CD4-positive, alpha-beta memory T cell (primary cell): ENCODE measurements at regions not wholly inside any gene's neighbourhood (a gene's known extent, or its start where the extent isn't known, plus 50 kb on each side); places are given as distances from the start of the nearest gene placed in this dataset.

Experiments
- CTCF ChIA-PET: fragments of 350-600 bp; sonication (Branson Sonifier 250); formaldehyde crosslinking; loops from one replicate; lab custom pipeline; 2021; ENCODE audit warnings: inconsistent platforms; ENCODE audit not compliant: partially characterized antibody; lab: Charles Lee
- POLR2A ChIA-PET: fragments of 350-600 bp; sonication (Branson Sonifier 250); formaldehyde crosslinking; loops from one replicate; lab custom pipeline; 2021; ENCODE audit not compliant: partially characterized antibody; lab: Charles Lee
- DNase-seq, 5 donors: peaks; one replicate each; pipeline versions ENCODE4 v3.0.0 to v3.0.0-alpha.2; 2020 to 2022; ENCODE audit warnings: mixed read lengths in 1 of 5
- H3K27ac ChIP-seq: one replicate; pipeline ENCODE4 v1.7.0; 2013; ENCODE audit warnings: low read depth, low read length
- H3K27me3 ChIP-seq: 2 replicates; pipeline ENCODE4 v1.7.0; 2013; ENCODE audit warnings: mild to moderate bottlenecking, low read length, moderate library complexity; ENCODE audit not compliant: insufficient read depth
- H3K36me3 ChIP-seq: 2 replicates; pipeline ENCODE4 v1.7.0; 2013; ENCODE audit warnings: mild to moderate bottlenecking, low read length, moderate library complexity; ENCODE audit not compliant: insufficient read depth
- H3K4me1 ChIP-seq: 2 replicates; pipeline ENCODE4 v1.7.0; 2013; ENCODE audit warnings: mild to moderate bottlenecking, low read length, moderate library complexity; ENCODE audit not compliant: insufficient read depth
- H3K4me3 ChIP-seq, 2 donors: one replicate each; pipeline ENCODE4 v1.7.0; 2013; ENCODE audit warnings: low read length in 2 of 2, mild to moderate bottlenecking in 1 of 2
- H3K9me3 ChIP-seq, 2 donors: one replicate each; pipeline ENCODE4 v1.7.0; 2013; ENCODE audit warnings: low read length in 2 of 2, control low read depth in 1 of 2; ENCODE audit not compliant: control insufficient read depth in 1 of 2
- H3K27ac Mint-ChIP-seq, 7 donors: one replicate each; pipeline ENCODE4 v1.8.0; 2020 to 2021; ENCODE audit warnings: mixed read lengths in 7 of 7, mild to moderate bottlenecking in 6 of 7, inconsistent platforms in 3 of 7, moderate library complexity in 3 of 7
- H3K27me3 Mint-ChIP-seq, 2 donors: one replicate each; pipeline ENCODE4 v1.8.0; 2020 to 2021; ENCODE audit warnings: mixed read lengths in 2 of 2
- H3K36me3 Mint-ChIP-seq, 2 donors: one replicate each; pipeline ENCODE4 v1.8.0; 2020 to 2021; ENCODE audit warnings: mixed read lengths in 2 of 2, inconsistent platforms in 1 of 2, mild to moderate bottlenecking in 1 of 2
- H3K4me1 Mint-ChIP-seq, 4 donors: one replicate each; pipeline ENCODE4 v1.8.0; 2020 to 2021; ENCODE audit warnings: mixed read lengths in 4 of 4, mild to moderate bottlenecking in 1 of 4
- H3K4me3 Mint-ChIP-seq, 8 donors: one replicate each; pipeline ENCODE4 v1.8.0; 2020 to 2021; ENCODE audit warnings: mixed read lengths in 8 of 8, mild to moderate bottlenecking in 7 of 8, moderate library complexity in 6 of 8, inconsistent platforms in 3 of 8
- H3K9me3 Mint-ChIP-seq, 8 donors: one replicate each; pipeline ENCODE4 v1.8.0; 2020 to 2021; ENCODE audit warnings: mixed read lengths in 8 of 8, mild to moderate bottlenecking in 5 of 8, inconsistent platforms in 3 of 8, moderate library complexity in 1 of 8
- intact Hi-C: fragments of 100-400 bp; cut with micrococcal nuclease; formaldehyde crosslinking; loops from one replicate; pipeline ENCODE4 v1.15.1; 2023

DNA sequence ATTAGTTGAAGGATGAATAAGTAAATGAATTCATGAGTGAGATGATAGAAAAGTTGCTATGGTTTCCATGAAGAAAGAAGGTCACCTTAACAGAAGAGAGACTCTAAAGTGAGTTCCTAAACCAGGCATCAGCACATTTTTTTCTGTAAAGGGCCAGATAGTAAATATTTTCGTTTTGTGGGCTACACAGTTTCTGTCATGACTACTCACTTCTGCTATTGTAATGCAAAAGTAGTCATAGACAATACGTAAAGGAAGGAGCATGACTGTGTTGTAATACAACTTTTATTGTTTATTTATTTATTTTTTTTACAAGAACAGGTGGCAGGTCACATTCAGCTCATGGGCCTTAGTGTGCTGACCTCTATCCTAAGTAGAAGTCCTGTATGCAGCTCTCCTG, 426.1 kb upstream of the DYNLRB2 start:
- POLR2A ChIA-PET, result no interaction called here
- CTCF ChIA-PET, result interaction anchor here (0.6 kb wide), 1 partner anchor 105 kb away, joined by 3 read pairs; no protein-coding TSS in a partner anchor
- H3K9me3 Mint-ChIP-seq, result no peaks in the 10 kb centered on the region

DNA sequence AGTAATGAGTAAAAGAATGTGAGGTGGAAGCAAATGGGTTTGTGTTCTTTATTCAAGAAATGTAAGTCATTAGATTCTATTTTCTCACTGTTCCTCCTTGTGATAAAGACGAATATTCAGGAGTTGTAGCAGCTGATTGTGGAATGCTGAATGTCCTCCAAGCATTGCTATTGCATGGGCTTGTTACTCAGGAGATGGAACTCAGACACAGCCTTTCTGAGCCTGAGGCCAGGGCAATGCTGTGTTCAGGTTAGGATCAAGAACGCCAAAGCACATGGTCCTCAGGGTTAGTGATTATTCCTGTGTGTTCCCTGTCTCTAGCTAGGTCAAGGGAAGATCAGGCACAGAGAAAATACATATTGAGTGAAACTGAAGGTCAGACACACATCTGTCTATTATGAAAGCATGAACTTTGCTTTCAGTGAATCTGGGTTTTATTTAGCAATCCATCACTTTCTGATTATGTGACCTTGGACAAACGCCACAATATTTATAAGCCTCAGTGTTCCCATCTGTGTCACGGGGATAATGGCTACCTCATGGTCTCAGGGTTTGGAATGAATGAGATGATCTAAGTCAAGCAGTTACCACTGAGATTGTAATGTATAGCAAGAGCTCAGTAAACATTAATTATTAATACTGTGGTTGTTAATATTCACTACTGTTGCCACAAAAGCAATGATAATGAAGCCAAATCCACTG, 426.8 kb upstream of the DYNLRB2 start:
- no peak overlapping the region for H3K4me3 ChIP-seq
- Mint-ChIP-seq H3K4me3 (no peak overlapping the region), H3K9me3 (no peaks in the 10 kb centered on the region), H3K27me3 (peaks cover 1 to 6% of the 10 kb centered on the region in 2 donors), H3K4me1 (no peaks in the 10 kb centered on the region), H3K27ac (no peak overlapping the region), H3K36me3 (no peaks in the 10 kb centered on the region)
- CTCF ChIA-PET, result interaction anchor here (0.6 kb wide), 1 partner anchor 104 kb away, joined by 3 read pairs; no protein-coding TSS in a partner anchor
- H3K27ac ChIP-seq, result no peak overlapping the region
- H3K9me3 ChIP-seq, result no peaks in the 10 kb centered on the region
- no peaks in the 10 kb centered on the region for H3K27me3 ChIP-seq
- DNase-seq, result no peak
- POLR2A ChIA-PET, result no interaction called here
- H3K36me3 ChIP-seq, result no peaks in the 10 kb centered on the region
- no peaks in the 10 kb centered on the region for H3K4me1 ChIP-seq
- intact Hi-C loops, result no loop called here

More for the DNA sequence above, 426.1 kb upstream of the DYNLRB2 start:
- no peaks in the 10 kb centered on the region for H3K4me1 Mint-ChIP-seq
- no peaks in the 10 kb centered on the region for H3K36me3 ChIP-seq
- no peaks in the 10 kb centered on the region for H3K4me1 ChIP-seq
- H3K36me3 Mint-ChIP-seq, result no peaks in the 10 kb centered on the region
- H3K27me3 ChIP-seq, result no peaks in the 10 kb centered on the region
- H3K27ac ChIP-seq, result no peak overlapping the region
- intact Hi-C loops, result no loop called here
- no peaks in the 10 kb centered on the region for H3K9me3 ChIP-seq
- H3K27me3 Mint-ChIP-seq, result peaks cover 4 to 10% of the 10 kb centered on the region in 2 donors
- H3K4me3 Mint-ChIP-seq, result no peak overlapping the region
- DNase-seq, result no peak
- no peak overlapping the region for H3K27ac Mint-ChIP-seq
- H3K4me3 ChIP-seq, result no peak overlapping the region

GRCh38 chr16:80109581-80109980, 431.2 kb upstream of the DYNLRB2 start:
- no peaks in the 10 kb centered on the region for H3K36me3 Mint-ChIP-seq
- DNase-seq, result no peak
- CTCF ChIA-PET, result no interaction called here
- peaks cover 0 to 2% (median 0%) of the 10 kb centered on the region in 8 donors for H3K9me3 Mint-ChIP-seq
- Histone ChIP-seq H3K4me1 (no peaks in the 10 kb centered on the region), H3K36me3 (no peaks in the 10 kb centered on the region), H3K4me3 (no peak overlapping the region), H3K27me3 (no peaks in the 10 kb centered on the region), H3K27ac (no peak overlapping the region), H3K9me3 (no peaks in the 10 kb centered on the region)
- H3K4me1 Mint-ChIP-seq, result no peaks in the 10 kb centered on the region
- no peak overlapping the region for H3K4me3 Mint-ChIP-seq
- peaks cover 3 to 13% of the 10 kb centered on the region in 2 donors for H3K27me3 Mint-ChIP-seq
- H3K27ac Mint-ChIP-seq, result no peak overlapping the region
- POLR2A ChIA-PET, result no interaction called here
- intact Hi-C loops, result no loop called here

- Mint-ChIP-seq H3K27ac (no peak overlapping the region), H3K4me3 (no peak overlapping the region), H3K36me3 (no peaks in the 10 kb centered on the region), H3K27me3 (peaks cover 10 to 23% of the 10 kb centered on the region in 2 donors), H3K4me1 (no peaks in the 10 kb centered on the region), H3K9me3 (peaks cover 0 to 4% (median under 1%) of the 10 kb centered on the region in 8 donors)
- Histone ChIP-seq H3K4me1 (no peaks in the 10 kb centered on the region), H3K27me3 (no peaks in the 10 kb centered on the region), H3K27ac (no peak overlapping the region), H3K36me3 (no peaks in the 10 kb centered on the region), H3K9me3 (no peaks in the 10 kb centered on the region), H3K4me3 (no peak overlapping the region)
- CTCF ChIA-PET, result no interaction called here
- intact Hi-C loops, result no loop called here
- POLR2A ChIA-PET, result no interaction called here
- no peak for DNase-seq
These were observed 432.9 kb upstream of the DYNLRB2 start for GRCh38 chr16:80107900-80108299.

GRCh38 chr16:80105751-80106150, 435.0 kb upstream of the DYNLRB2 start:
- H3K36me3 Mint-ChIP-seq, result no peaks in the 10 kb centered on the region
- H3K4me3 Mint-ChIP-seq, result peak overlapping the region in 1 of 8 donors; percentile 45
- H3K36me3 ChIP-seq, result no peaks in the 10 kb centered on the region
- no peak for DNase-seq
- no peaks in the 10 kb centered on the region for H3K4me1 Mint-ChIP-seq
- peaks cover 12 to 23% of the 10 kb centered on the region in 2 donors for H3K27me3 Mint-ChIP-seq
- H3K4me1 ChIP-seq, result no peaks in the 10 kb centered on the region
- intact Hi-C loops, result no loop called here
- peaks cover 0 to 10% (median 2%) of the 10 kb centered on the region in 8 donors for H3K9me3 Mint-ChIP-seq
- no peak overlapping the region for H3K27ac ChIP-seq
- no peaks in the 10 kb centered on the region for H3K9me3 ChIP-seq
- H3K4me3 ChIP-seq, result no peak overlapping the region
- H3K27ac Mint-ChIP-seq, result no peak overlapping the region
- H3K27me3 ChIP-seq, result no peaks in the 10 kb centered on the region
- ChIA-PET CTCF (no interaction called here), POLR2A (no interaction called here)

GRCh38 chr16:80105160-80105559, 435.6 kb upstream of the DYNLRB2 start:
- Histone ChIP-seq H3K4me1 (no peaks in the 10 kb centered on the region), H3K27me3 (no peaks in the 10 kb centered on the region), H3K9me3 (no peaks in the 10 kb centered on the region), H3K36me3 (no peaks in the 10 kb centered on the region), H3K4me3 (no peak overlapping the region), H3K27ac (no peak overlapping the region)
- H3K9me3 Mint-ChIP-seq, result peaks cover 0 to 10% (median 2%) of the 10 kb centered on the region in 8 donors
- ChIA-PET CTCF (no interaction called here), POLR2A (no interaction called here)
- no peak overlapping the region for H3K4me3 Mint-ChIP-seq
- no peaks in the 10 kb centered on the region for H3K4me1 Mint-ChIP-seq
- peaks cover 12 to 25% of the 10 kb centered on the region in 2 donors for H3K27me3 Mint-ChIP-seq
- H3K27ac Mint-ChIP-seq, result no peak overlapping the region
- no peak for DNase-seq
- intact Hi-C loops, result no loop called here
- no peaks in the 10 kb centered on the region for H3K36me3 Mint-ChIP-seq

- Mint-ChIP-seq H3K36me3 (no peaks in the 10 kb centered on the region), H3K27ac (no peak overlapping the region), H3K4me3 (no peak overlapping the region), H3K27me3 (peaks cover 12 to 26% of the 10 kb centered on the region in 2 donors), H3K4me1 (no peaks in the 10 kb centered on the region), H3K9me3 (peaks cover 0 to 10% (median 2%) of the 10 kb centered on the region in 8 donors)
- no peaks in the 10 kb centered on the region for H3K27me3 ChIP-seq
- intact Hi-C loops, result no loop called here
- no peak for DNase-seq
- CTCF ChIA-PET, result no interaction called here
- no peaks in the 10 kb centered on the region for H3K36me3 ChIP-seq
- no peaks in the 10 kb centered on the region for H3K4me1 ChIP-seq
- no peaks in the 10 kb centered on the region for H3K9me3 ChIP-seq
- POLR2A ChIA-PET, result no interaction called here
- no peak overlapping the region for H3K27ac ChIP-seq
- no peak overlapping the region for H3K4me3 ChIP-seq
These were observed 436.4 kb upstream of the DYNLRB2 start for GRCh38 chr16:80104401-80104800.
